HL-60 (cell line): ENCODE measurements at regions not wholly inside any gene's neighbourhood (a gene's known extent, or its start where the extent isn't known, plus 50 kb on each side); places are given as distances from the start of the nearest gene placed in this dataset.

Experiments used
- DNase-seq, 2 experiments: peaks; one replicate each; pipeline ENCODE4 v3.0.0-alpha.2; 2010 to 2020; ENCODE audit warnings: low read depth in 1 of 2, low spot score in 1 of 2
- H3K27ac ChIP-seq: fragments of 250-450 bp; sonication (Bioruptor Pico); replicated peaks from 2 replicates; pipeline ENCODE4 v1.5.1; 2020; ENCODE audit warnings: mild to moderate bottlenecking, moderate library complexity
- H3K27me3 ChIP-seq: fragments of 250-450 bp; sonication (Bioruptor Pico); 2 replicates; pipeline ENCODE4 v1.5.1; 2021; ENCODE audit warnings: mild to moderate bottlenecking, moderate library complexity; ENCODE audit not compliant: insufficient read depth, poor library complexity, severe bottlenecking
- H3K4me3 ChIP-seq: replicated peaks from 2 replicates; pipeline ENCODE4 v1.5.1; 2011; ENCODE audit warnings: mild to moderate bottlenecking, control low read depth, low read length; ENCODE audit not compliant: insufficient read depth
- CTCF ChIP-seq: IDR thresholded peaks from one replicate; pipeline ENCODE4 v1.5.1; 2011; ENCODE audit warnings: low read length, control low read depth, inconsistent platforms; ENCODE audit not compliant: insufficient read depth
- GABPA ChIP-seq: IDR thresholded peaks from 2 replicates; pipeline ENCODE4 v1.6.1; 2012; ENCODE audit warnings: low read depth
- POLR2AphosphoS5 ChIP-seq: IDR thresholded peaks from 2 replicates; pipeline ENCODE4 v1.6.1; 2012; ENCODE audit warnings: low read depth
- REST ChIP-seq: IDR thresholded peaks from 2 replicates; pipeline ENCODE4 v1.6.1; 2012; ENCODE audit warnings: low read depth; ENCODE audit not compliant: insufficient replicate concordance
- SPI1 ChIP-seq: IDR thresholded peaks from 2 replicates; pipeline ENCODE4 v1.6.1; 2012; ENCODE audit warnings: low read depth, mild to moderate bottlenecking, borderline replicate concordance

DNA sequence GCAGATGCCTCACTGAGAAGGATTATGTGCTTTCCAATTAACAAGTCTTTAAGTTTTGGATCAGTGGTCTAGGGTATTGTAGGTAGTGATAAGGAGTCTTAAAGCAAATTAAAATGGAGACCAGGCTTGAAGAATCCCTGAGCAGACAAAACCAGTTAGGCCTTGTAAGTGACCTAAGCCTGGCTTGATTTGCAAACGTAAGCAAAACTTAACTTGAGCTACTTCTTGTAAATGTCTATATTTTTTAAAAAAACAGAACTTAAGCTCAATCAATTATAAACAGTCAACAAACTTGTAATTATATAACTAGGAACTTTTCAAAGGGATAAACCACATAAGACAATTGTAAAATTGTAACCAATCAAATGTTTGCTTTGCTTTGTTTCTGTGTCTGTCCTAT is 72.7 kb upstream of the NALF2 start:
- no peak for TF ChIP-seq REST
- no peak for TF ChIP-seq SPI1
- no peak for TF ChIP-seq GABPA
- no peak for TF ChIP-seq CTCF
- TF ChIP-seq POLR2AphosphoS5: no peak
- Histone ChIP-seq H3K27ac (no peak overlapping the region), H3K4me3 (no peak overlapping the region), H3K27me3 (peaks cover 4% of the 10 kb centered on the region)
- no peak for DNase-seq

- TF ChIP-seq GABPA (no peak), REST (no peak), POLR2AphosphoS5 (no peak), SPI1 (no peak), CTCF (no peak)
- no peak for DNase-seq
- peaks cover 4% of the 10 kb centered on the region for H3K27me3 ChIP-seq
- H3K4me3 ChIP-seq: no peak overlapping the region
- H3K27ac ChIP-seq: no peak overlapping the region
Observed at GRCh38 chrX:69430785-69431184, 73.3 kb upstream of the NALF2 start.

DNA sequence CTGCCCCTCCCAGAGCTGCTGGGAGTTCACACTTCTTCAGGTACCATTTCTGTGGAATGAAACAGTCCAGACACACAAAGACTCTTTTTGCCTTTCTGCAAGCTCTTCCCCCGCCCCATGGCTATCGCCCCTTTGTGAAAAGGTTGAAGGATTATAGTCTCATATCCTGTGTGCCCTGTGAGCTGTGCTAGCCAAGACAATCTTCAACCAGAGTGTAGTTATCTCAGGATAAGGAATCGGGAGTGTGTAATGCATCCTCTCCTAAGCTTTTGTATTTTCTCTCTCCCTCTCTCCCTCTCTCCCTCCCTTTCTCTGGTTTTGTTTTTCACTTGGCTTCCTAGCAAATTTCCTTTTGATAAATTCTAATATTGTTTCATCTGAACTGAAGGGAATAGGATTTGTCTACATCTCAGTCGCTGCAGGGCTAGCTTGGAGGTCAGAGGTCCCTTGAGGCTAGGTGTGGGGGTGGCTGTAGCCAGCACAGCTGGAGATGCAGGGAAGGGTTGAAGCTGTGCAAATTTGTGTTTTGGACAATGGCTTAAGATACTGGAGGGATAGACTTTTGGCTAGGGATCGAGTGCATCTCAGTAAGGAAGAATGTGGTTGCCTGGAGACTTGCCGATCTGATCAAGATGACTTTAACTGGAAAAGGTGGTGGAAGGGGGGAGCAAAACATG is 74.6 kb upstream of the NALF2 start:
- Histone ChIP-seq H3K27me3 (peaks cover 4% of the 10 kb centered on the region), H3K4me3 (no peak overlapping the region), H3K27ac (no peak overlapping the region)
- no peak for TF ChIP-seq REST
- TF ChIP-seq SPI1: no peak
- no peak for TF ChIP-seq CTCF
- TF ChIP-seq GABPA: no peak
- TF ChIP-seq POLR2AphosphoS5: no peak
- no peak for DNase-seq
